RPMI7951 (cell line): ENCODE measurements at regions not wholly inside any gene's neighbourhood (a gene's known extent, or its start where the extent isn't known, plus 50 kb on each side); places are given as distances from the start of the nearest gene placed in this dataset.
A peak's percentile ranks its signal among the peaks of the same experiment; 100 is the strongest.
"Not testable (repeated sequence)": the region's sequence is repeated elsewhere in the genome, so short reads cannot be mapped to it uniquely, and the experiment has no call there.

Experiments
- DNase-seq: peaks from one replicate; pipeline ENCODE4 v3.0.0-alpha.2; 2012; ENCODE audit warnings: low read depth

- DNase-seq: no peak
Measured at GRCh38 chr9:84504360-84504759, 163.8 kb upstream of the SLC28A3 start.

- no peak for DNase-seq
Measured at GRCh38 chr9:84511651-84512050, 157.9 kb upstream of the NTRK2 start.

GRCh38 chr9:84512493-84512892 is 157.0 kb upstream of the NTRK2 start:
- DNase-seq: no peak

- no peak for DNase-seq
Measured at GRCh38 chr9:84513473-84513872, 156.1 kb upstream of the NTRK2 start.

- DNase-seq: no peak
Measured at GRCh38 chr9:84513979-84514378, 155.6 kb upstream of the NTRK2 start.

GRCh38 chr9:84514421-84514820 is 155.1 kb upstream of the NTRK2 start:
- DNase-seq: no peak

- DNase-seq: peak; percentile 4
Measured at GRCh38 chr9:84517026-84517425, 152.5 kb upstream of the NTRK2 start.

- DNase-seq: no peak
Measured at GRCh38 chr9:84519413-84519812, 150.1 kb upstream of the NTRK2 start.

DNA sequence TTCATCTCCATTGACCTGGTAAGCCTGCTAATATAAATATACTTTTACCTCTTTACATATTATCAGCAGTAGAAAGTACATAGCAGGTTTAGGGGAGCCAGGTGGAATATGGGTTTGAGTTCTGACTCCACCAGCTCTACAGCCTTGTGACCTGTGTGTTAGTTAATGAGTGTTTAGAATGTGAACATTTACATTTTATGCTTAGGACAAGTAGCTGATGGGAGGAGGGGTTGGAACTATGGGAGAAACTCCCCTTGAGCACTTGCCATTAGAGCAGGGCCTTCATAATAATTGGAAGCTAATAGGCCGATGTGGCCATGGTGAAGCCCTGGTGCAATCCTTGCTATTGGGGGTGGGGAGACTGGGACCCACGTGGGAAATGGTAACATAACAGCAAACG is 148.3 kb upstream of the NTRK2 start:
- DNase-seq: no peak

DNA sequence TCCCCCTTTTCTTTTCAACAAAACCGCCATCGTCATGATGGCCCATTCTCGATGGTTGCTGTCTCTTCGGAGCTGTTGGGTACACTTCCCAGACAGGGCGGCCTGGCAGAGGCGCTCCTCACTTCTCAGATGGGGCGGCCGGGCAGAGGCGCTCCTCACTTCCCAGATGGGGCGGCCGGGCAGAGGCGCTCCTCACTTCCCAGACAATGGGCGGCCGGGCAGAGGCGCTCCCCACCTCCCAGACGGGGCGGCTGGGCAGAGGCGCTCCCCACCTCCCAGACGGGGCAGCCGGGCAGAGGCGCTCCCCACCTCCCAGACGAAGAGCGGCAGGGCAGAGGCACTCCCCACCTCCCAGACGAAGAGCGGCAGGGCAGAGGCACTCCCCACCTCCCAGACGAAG is 143.3 kb upstream of the NTRK2 start:
- DNase-seq: not testable (repeated sequence)

- DNase-seq: not testable (repeated sequence)
Measured at GRCh38 chr9:84527060-84527720, 142.3 kb upstream of the NTRK2 start.

- DNase-seq: not testable (repeated sequence)
Measured at GRCh38 chr9:84535973-84536372, 133.6 kb upstream of the NTRK2 start.

- DNase-seq: no peak
Measured at GRCh38 chr9:84538879-84539278, 130.7 kb upstream of the NTRK2 start.

DNA sequence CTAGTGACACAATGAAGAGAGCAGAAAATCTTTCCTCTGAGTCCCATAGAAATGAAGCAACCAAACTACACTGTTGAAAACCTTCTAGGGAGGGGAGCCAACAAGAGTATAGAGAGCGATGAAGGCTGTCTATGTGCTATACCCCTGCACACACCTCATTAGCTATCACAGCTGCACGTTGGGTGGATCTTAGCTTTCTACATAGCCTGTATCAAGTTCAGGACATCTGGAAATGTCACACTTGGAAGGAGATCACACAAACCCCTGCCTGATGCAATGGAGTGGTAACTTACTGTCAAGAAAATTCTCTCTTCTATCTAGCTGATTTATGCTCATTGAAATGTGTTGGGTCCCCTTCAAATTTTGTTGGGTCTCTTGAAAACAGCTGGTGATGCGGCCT is 127.0 kb upstream of the NTRK2 start:
- DNase-seq: peak; percentile 12

DNA sequence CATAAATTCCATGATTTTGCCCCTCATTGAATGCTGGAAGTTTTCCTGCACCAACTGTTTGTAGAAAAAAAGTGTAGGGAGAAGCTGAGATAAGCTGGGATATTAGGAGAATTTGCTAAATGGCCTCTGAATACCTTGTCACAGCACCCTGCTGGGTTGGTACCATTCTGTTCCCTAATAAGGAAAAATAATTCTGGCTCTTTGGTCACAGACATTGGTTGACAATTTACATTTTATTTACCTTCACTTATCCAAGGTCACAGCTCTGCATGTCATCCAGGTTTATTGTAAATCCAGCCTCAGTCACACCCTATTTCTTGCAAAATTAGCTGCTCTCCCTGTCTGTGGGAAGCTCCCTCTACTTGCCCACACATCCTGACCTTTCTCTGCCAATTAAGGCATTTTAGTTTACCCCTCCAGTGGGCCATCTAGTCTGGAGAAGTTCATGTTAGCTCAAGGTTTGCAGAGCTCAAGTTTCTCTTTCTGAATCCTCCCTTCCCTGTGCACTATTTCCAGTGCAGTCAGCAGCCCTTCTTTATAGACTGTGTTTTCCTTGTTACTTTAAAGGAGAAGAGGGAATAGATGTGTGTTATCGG is 115.4 kb upstream of the NTRK2 start:
- DNase-seq: no peak

GRCh38 chr9:84556556-84556955 is 113.0 kb upstream of the NTRK2 start:
- no peak for DNase-seq

DNA sequence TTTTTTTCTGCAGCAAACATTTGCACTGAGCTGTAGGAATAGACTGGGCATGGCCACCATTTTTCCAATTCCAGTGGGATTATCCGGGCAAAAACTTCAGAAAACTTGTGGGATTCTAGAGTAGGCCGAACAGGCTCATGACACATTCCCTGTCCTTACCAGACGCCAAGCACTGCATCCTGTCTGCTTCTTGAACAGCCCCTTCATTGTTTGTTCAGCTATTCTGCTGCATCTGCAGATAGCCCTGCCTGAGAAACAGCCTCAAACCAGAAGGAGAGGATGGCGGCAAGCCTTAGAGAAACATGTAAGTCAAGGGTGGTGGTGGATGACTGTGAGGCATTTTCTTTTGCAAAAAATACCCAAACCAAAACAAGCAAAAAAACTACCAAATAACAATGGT is 111.8 kb upstream of the NTRK2 start:
- peak; percentile 39 for DNase-seq

DNA sequence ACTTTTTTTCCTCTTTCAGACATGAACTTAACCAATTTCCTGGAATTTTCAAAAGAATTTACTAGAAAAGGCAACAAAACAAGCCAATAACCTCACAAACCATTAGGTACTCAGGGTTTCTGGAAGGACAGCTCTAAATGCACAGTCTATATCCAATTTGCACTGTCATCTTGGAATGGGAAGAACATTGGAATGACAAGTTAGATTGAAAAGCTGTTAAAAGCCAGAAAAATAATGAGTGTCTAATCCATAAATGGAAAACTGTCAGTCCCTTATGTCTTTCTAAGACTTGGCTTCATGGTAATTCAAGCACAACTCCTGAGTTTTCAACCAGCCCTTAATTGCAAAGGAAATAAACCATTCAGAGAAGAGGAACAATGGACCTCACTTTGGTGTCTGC is 105.8 kb upstream of the NTRK2 start:
- no peak for DNase-seq

DNA sequence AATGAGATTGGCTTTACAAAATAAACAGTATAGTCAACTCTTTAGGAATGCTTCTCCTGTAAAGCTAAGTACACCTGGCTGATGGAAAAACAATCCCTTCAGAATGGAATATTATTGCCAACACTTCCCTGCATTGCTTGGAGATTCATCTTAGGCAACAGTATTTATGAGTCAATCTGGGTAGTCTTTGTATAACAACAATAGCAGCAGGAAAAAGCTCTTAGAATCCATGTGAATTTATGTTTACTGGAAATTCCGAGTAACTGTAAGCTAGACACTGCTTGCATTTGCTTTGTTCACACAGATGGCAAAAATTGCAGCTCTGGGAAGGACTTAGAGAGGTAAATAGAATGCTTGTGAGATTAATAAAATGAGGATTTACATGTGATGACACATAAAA is 101.7 kb upstream of the NTRK2 start:
- DNase-seq: no peak

- DNase-seq: no peak
Measured at GRCh38 chr9:84570482-84571154, 98.9 kb upstream of the NTRK2 start.

- DNase-seq: no peak
Measured at GRCh38 chr9:84573083-84573482, 96.4 kb upstream of the NTRK2 start.

DNA sequence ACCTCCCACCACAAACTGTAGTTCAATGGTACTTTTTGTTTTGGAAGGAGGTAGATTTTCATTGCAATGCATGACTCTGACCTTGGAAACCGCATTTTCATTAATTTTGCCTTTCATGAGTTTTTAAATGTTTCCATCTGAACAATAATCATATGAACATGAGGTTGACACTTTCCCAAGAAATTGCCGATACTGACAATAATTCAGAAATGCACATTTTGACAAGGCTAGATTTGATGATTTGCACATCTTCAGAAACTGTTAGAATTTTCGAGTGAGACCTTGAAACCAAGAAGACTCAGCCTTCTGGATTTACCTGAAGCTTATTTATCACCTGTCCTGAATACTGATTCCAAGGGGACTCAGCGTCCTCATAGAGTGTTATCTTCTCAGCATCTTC is 93.8 kb upstream of the NTRK2 start:
- no peak for DNase-seq

DNA sequence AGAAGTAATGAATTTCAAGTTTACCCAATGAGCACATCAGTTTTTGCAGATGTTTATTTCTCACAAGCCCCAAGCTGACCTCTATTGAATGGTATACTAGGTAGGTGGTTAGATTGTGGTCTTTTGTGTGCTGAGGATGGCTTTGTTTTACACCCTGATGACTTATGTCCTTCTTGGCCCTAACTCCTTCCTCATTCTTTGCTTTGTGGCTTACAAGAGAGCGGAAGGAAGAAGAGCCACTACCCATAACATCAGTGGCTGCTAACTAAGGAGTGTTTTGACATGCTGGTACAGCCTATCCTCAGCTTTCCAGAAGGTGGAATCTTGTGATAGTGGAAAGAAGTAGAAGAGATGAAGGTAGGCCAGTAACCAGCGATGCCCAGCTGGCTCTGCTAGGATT is 85.7 kb upstream of the NTRK2 start:
- DNase-seq: no peak
